RWPE1 (cell line): ENCODE measurements at regions not wholly inside any gene's neighbourhood (a gene's known extent, or its start where the extent isn't known, plus 50 kb on each side); places are given as distances from the start of the nearest gene placed in this dataset.

Experiments used
- CTCF ChIA-PET: fragments of 350-600 bp; sonication (Branson Sonifier 250); formaldehyde crosslinking; extraction: SDS; loops from one replicate; lab custom pipeline; 2021; lab: Yijun Ruan, JAX
- POLR2A ChIA-PET: fragments of 400-600 bp; formaldehyde crosslinking; extraction: SDS; loops from one replicate; lab custom pipeline; 2020; ENCODE audit warnings: antibody characterized with exemption; ENCODE audit not compliant: low non-redundant PET; lab: Yijun Ruan, JAX
- DNase-seq: peaks from one replicate; pipeline ENCODE4 v3.0.0; 2012; ENCODE audit warnings: low spot score
- H3K27ac ChIP-seq: fragments of 450-650 bp; 2 replicates; pipeline ENCODE4 v1.5.1; 2017
- TF ChIP-seq, protein P1 (sequence below): fragments of 450-650 bp; conservative IDR thresholded peaks from 2 replicates; pipeline ENCODE4 v1.5.1; 2017; ENCODE audit warnings: low read depth, mild to moderate bottlenecking

- no peak overlapping the region for H3K27ac ChIP-seq
- ChIA-PET CTCF (no interaction called here), POLR2A (no interaction called here)
- TF ChIP-seq, protein P1, sequence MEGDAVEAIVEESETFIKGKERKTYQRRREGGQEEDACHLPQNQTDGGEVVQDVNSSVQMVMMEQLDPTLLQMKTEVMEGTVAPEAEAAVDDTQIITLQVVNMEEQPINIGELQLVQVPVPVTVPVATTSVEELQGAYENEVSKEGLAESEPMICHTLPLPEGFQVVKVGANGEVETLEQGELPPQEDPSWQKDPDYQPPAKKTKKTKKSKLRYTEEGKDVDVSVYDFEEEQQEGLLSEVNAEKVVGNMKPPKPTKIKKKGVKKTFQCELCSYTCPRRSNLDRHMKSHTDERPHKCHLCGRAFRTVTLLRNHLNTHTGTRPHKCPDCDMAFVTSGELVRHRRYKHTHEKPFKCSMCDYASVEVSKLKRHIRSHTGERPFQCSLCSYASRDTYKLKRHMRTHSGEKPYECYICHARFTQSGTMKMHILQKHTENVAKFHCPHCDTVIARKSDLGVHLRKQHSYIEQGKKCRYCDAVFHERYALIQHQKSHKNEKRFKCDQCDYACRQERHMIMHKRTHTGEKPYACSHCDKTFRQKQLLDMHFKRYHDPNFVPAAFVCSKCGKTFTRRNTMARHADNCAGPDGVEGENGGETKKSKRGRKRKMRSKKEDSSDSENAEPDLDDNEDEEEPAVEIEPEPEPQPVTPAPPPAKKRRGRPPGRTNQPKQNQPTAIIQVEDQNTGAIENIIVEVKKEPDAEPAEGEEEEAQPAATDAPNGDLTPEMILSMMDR = no peak
- no peak for DNase-seq
These were observed 298.3 kb downstream of the ICOS start for GRCh38 chr2:204234879-204235278.

DNA sequence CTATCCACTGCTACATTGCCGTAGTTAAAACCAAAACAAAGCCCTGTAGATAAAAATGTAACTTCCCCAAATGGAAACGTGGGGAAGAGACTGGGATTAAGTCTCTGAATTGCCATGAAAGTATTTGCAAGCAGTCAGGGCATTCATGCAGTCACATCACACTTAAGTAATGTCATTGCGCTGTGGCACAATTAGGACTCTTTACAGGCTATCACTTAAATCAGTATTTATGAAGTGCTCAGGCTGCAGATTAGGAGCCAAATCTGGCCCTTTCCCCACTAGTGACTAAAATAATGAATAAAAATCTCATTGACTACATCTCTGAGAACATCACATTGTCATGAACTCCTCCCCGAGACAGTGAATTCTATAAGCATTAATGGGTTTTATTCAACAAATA is 300.9 kb downstream of the ICOS start:
- POLR2A ChIA-PET = no interaction called here
- CTCF ChIA-PET = no interaction called here
- DNase-seq = no peak
- H3K27ac ChIP-seq = no peak overlapping the region
- TF ChIP-seq, protein P1 = no peak

GRCh38 chr2:204239411-204240165 is 303.0 kb downstream of the ICOS start:
- DNase-seq = no peak

GRCh38 chr2:204240961-204241360 is 304.3 kb upstream of the PARD3B start:
- POLR2A ChIA-PET = no interaction called here
- TF ChIP-seq, protein P1 = no peak
- no peak overlapping the region for H3K27ac ChIP-seq
- DNase-seq = no peak
- CTCF ChIA-PET = interaction anchor here (0.6 to 0.7 kb wide), 2 partner anchors 92 to 1087 kb away, joined by 3 to 4 read pairs; no protein-coding TSS in a partner anchor

More at GRCh38 chr2:204239411-204240165, 303.0 kb downstream of the ICOS start:
- TF ChIP-seq, protein P1 = no peak
- CTCF ChIA-PET = no interaction called here
- POLR2A ChIA-PET = no interaction called here
- H3K27ac ChIP-seq = no peak overlapping the region

- DNase-seq = no peak
- TF ChIP-seq, protein P1 = no peak
- CTCF ChIA-PET = no interaction called here
- H3K27ac ChIP-seq = no peak overlapping the region
- POLR2A ChIA-PET = no interaction called here
These were observed 295.8 kb upstream of the PARD3B start for GRCh38 chr2:204249437-204249836.

- TF ChIP-seq, protein P1 = no peak
- no peak for DNase-seq
- POLR2A ChIA-PET = no interaction called here
- CTCF ChIA-PET = no interaction called here
- no peak overlapping the region for H3K27ac ChIP-seq
These were observed 294.6 kb upstream of the PARD3B start for GRCh38 chr2:204250692-204251091.
